ENCODE measurements at regions not wholly inside any gene's neighbourhood (a gene's known extent, or its start where the extent isn't known, plus 50 kb on each side); places are given as distances from the start of the nearest gene placed in this dataset.

- TF ChIP-seq CTCF (IDR thresholded peaks at IDR 0.05; ENCODE audit: low read depth, low read length), result no peak
- TF ChIP-seq EZH2phosphoT487 (IDR thresholded peaks at IDR 0.05; ENCODE audit: low read depth), result no peak
Measured at GRCh38 chr2:19003554-19003953, 354.9 kb downstream of the OSR1 start.
